ENCODE measurements at regions not wholly inside any gene's neighbourhood (a gene's known extent, or its start where the extent isn't known, plus 50 kb on each side); places are given as distances from the start of the nearest gene placed in this dataset.

GRCh38 chr14:22084393-22085281 is 411.0 kb upstream of the OR4E1 start:
- peak; percentile 74 for TF ChIP-seq CTCF (conservative IDR thresholded peaks at IDR 0.05; ENCODE audit: low read depth, low read length)
- DNase-seq (ENCODE audit: low read depth): no peak
- no peak overlapping the region for H3K4me3 ChIP-seq (ENCODE audit: low read length)

GRCh38 chr14:22081337-22081736 is 407.7 kb upstream of the OR4E1 start:
- no peak for TF ChIP-seq CTCF (conservative IDR thresholded peaks at IDR 0.05; ENCODE audit: low read depth, low read length)
- no peak for DNase-seq (ENCODE audit: low read depth)
- H3K4me3 ChIP-seq (ENCODE audit: low read length): no peak overlapping the region

GRCh38 chr14:22079766-22080165 is 406.1 kb upstream of the OR4E1 start:
- H3K4me3 ChIP-seq (ENCODE audit: low read length): no peak overlapping the region
- DNase-seq (ENCODE audit: low read depth): no peak
- TF ChIP-seq CTCF (conservative IDR thresholded peaks at IDR 0.05; ENCODE audit: low read depth, low read length): no peak

- DNase-seq (ENCODE audit: low read depth): no peak
- no peak overlapping the region for H3K4me3 ChIP-seq (ENCODE audit: low read length)
- no peak for TF ChIP-seq CTCF (conservative IDR thresholded peaks at IDR 0.05; ENCODE audit: low read depth, low read length)
Measured at GRCh38 chr14:22073801-22074200, 400.2 kb upstream of the OR4E1 start.

- no peak for DNase-seq (ENCODE audit: low read depth)
- H3K4me3 ChIP-seq (ENCODE audit: low read length): no peak overlapping the region
- TF ChIP-seq CTCF (conservative IDR thresholded peaks at IDR 0.05; ENCODE audit: low read depth, low read length): no peak
Measured at GRCh38 chr14:22071006-22071405, 397.4 kb upstream of the OR4E1 start.

- H3K4me3 ChIP-seq (ENCODE audit: low read length): no peak overlapping the region
- TF ChIP-seq CTCF (conservative IDR thresholded peaks at IDR 0.05; ENCODE audit: low read depth, low read length): no peak
- DNase-seq (ENCODE audit: low read depth): no peak
Measured at GRCh38 chr14:22070119-22070982, 396.7 kb upstream of the OR4E1 start.

Data from retinal pigment epithelial cell (primary cell).